Nephron progenitor cell (in vitro differentiated cells): ENCODE measurements at regions not wholly inside any gene's neighbourhood (a gene's known extent, or its start where the extent isn't known, plus 50 kb on each side); places are given as distances from the start of the nearest gene placed in this dataset.

ENCODE experiments used
- DNase-seq: peaks from one replicate; pipeline ENCODE4 v3.0.0; 2021
- H3K27ac Mint-ChIP-seq: 2 replicates; pipeline ENCODE4 v1.8.0; 2021; ENCODE audit warnings: mild to moderate bottlenecking, moderate library complexity, mixed read lengths
- H3K27me3 Mint-ChIP-seq: 2 replicates; pipeline ENCODE4 v1.8.0; 2021; ENCODE audit warnings: mild to moderate bottlenecking, low read depth, mixed read lengths; ENCODE audit not compliant: poor library complexity
- H3K36me3 Mint-ChIP-seq: 2 replicates; pipeline ENCODE4 v1.8.0; 2021; ENCODE audit warnings: low read depth, mixed read lengths
- H3K4me1 Mint-ChIP-seq: 2 replicates; pipeline ENCODE4 v1.8.0; 2021; ENCODE audit warnings: mixed read lengths
- H3K4me3 Mint-ChIP-seq: 2 replicates; pipeline ENCODE4 v1.8.0; 2021; ENCODE audit warnings: mild to moderate bottlenecking, moderate library complexity, mixed read lengths
- H3K9me3 Mint-ChIP-seq: 2 replicates; pipeline ENCODE4 v1.8.0; 2021; ENCODE audit warnings: mild to moderate bottlenecking, moderate library complexity, mixed read lengths
- TF ChIP-seq, protein P1 (sequence below): fragments of 200-600 bp; sonication (generic); IDR thresholded peaks from 2 replicates; pipeline ENCODE4 v1.5.0; 2021; ENCODE audit warnings: antibody characterized with exemption

DNA sequence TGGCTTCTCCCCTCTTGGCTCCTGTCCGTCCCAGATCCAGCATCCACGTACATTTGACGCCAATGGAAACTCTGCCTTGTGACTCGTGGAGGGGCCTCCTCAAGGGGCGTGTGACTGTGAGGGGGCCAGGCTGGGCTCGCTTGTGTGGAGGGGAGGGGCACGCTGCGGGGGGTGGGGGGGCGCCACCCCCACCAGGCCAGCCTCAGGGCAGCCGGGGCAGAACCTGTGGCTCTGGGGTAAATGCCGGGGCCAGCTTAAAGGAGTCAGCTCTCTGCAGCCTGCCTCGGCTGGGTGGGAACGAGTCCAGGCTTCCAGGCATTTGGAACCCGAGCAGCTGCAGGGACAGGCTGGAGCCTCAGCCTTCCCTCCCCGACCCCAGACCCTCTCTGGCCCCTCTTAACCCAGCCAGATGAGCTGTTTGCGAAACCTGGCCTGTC lies 94.1 kb downstream of the SIK1 start:
- Mint-ChIP-seq H3K36me3 (no peaks in the 10 kb centered on the region), H3K4me3 (no peak overlapping the region), H3K4me1 (peaks cover 44% of the 10 kb centered on the region), H3K27ac (no peak overlapping the region), H3K27me3 (peaks cover 19% of the 10 kb centered on the region), H3K9me3 (peaks cover 27% of the 10 kb centered on the region)
- TF ChIP-seq, protein P1, sequence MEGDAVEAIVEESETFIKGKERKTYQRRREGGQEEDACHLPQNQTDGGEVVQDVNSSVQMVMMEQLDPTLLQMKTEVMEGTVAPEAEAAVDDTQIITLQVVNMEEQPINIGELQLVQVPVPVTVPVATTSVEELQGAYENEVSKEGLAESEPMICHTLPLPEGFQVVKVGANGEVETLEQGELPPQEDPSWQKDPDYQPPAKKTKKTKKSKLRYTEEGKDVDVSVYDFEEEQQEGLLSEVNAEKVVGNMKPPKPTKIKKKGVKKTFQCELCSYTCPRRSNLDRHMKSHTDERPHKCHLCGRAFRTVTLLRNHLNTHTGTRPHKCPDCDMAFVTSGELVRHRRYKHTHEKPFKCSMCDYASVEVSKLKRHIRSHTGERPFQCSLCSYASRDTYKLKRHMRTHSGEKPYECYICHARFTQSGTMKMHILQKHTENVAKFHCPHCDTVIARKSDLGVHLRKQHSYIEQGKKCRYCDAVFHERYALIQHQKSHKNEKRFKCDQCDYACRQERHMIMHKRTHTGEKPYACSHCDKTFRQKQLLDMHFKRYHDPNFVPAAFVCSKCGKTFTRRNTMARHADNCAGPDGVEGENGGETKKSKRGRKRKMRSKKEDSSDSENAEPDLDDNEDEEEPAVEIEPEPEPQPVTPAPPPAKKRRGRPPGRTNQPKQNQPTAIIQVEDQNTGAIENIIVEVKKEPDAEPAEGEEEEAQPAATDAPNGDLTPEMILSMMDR = no peak
- DNase-seq = no peak

DNA sequence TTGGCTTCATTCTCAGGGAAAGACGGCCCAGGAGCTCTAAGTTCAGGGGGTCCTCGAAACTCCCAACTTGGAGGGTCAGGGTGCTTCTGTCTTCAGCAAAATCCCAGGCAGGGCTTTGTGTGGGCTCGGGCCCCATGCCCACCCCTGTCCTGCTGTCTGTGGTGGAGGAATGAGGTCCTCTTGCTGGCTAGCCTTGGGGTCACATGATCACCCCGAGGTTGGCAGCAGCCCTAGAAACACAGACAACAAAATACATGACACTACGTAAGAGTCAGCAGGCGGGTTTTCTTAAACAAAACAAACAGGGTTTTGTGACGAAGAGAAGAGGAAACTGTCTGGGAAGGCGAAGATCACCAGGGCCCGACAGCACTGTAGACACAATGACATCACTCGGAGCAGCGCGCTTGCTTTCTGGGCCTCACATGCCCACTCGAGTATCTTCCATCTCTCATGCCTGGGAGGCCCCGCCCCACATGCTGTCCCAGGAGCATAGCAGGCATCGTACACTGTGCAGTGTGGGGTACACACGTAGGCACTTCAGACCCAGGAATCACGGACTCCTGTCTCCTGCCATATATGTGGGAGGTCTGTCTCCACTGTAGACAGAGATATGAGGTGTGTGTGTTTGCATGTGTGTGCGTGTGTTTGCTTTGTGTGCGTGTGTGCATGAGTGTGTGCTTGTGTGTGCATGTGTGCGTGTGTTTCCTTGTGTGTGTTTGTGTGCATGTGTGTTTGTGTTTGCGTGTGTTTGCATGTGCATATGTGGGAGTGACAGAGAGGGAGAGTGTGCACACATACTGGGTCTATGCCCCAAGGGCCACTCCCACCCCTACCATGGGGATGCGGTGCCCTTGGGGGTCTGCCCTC lies 94.7 kb downstream of the SIK1 start:
- DNase-seq = no peak
- Mint-ChIP-seq H3K36me3 (no peaks in the 10 kb centered on the region), H3K27me3 (peaks cover 19% of the 10 kb centered on the region), H3K4me1 (peaks cover 45% of the 10 kb centered on the region), H3K9me3 (peaks cover 20% of the 10 kb centered on the region), H3K27ac (no peak overlapping the region), H3K4me3 (no peak overlapping the region)
- TF ChIP-seq, protein P1 = no peak

DNA sequence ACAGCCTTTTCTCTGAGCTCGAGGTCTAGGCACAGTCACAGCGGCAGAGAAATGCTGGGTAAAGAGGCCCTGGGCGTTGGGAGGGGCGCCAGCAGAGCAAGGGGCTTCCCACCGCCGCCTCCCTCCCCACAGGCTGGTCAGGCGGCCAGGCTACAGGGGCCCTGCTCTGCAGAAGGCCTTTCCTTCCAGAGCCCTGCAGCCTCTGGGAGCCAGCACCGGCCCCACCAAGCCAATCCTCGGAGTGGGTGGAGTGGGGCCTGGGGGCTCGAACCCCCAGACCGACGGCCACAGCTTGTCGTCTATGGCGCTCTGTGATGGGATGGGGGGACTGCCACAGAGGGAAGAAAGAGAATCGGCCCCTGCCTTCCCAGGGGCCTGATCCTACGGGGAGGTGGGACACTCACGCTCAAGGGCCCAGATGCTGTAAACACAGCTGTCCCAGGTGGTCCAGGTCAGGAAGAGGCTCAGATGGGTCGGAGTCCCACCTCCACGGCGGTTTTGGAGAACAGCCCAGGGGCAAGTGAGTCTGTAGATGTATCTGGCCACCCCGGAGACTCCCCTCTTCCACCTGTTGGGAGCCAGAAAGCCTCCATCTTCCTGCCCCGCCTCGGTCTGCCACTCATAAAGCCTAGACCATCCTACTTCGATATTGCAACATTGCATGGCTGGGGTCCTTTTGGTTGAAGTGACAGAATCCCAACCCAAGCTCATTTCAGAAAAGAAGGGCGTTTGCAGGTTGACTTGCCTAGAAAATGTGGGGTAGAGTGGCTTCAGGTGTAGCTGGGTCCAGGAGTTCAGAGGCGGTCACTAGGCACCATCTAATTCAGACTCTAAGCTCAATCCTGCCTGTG lies 95.6 kb downstream of the SIK1 start:
- Mint-ChIP-seq H3K9me3 (peaks cover 14% of the 10 kb centered on the region), H3K27me3 (peaks cover 18% of the 10 kb centered on the region), H3K4me1 (peaks cover 52% of the 10 kb centered on the region), H3K36me3 (no peaks in the 10 kb centered on the region), H3K4me3 (no peak overlapping the region), H3K27ac (peak overlapping the region; percentile 48)
- no peak for DNase-seq
- TF ChIP-seq, protein P1 = no peak

DNA sequence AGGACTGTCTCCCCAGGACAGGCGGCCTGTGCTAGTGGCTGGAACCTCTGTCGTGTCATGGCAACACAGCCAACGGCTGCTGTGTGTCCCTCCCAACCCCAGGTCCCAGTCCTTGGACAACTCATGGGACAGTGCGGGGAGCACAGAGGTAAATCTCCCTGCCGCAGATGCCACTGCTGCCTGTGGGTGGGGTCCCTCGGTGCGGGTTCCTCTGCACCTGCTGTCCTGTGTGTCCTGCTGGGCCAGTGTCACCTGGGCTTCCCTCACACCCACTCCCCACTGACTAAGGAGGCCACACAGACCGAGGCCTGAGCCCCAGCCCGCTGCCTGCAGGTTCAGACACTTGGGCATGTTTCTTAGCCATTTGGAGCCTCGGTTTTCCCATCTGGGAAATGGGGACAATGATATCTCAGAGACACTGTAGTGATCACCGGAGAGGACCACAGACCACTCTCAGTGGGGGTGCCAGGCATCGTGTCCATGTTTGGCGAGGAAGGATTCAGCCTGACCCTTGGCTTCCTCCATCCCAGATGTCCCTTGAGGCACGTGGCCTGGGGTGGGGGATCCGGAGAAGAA lies 96.5 kb downstream of the SIK1 start:
- Mint-ChIP-seq H3K27me3 (peaks cover 19% of the 10 kb centered on the region), H3K9me3 (peaks cover 5% of the 10 kb centered on the region), H3K27ac (no peak overlapping the region), H3K36me3 (no peaks in the 10 kb centered on the region), H3K4me3 (no peak overlapping the region), H3K4me1 (peaks cover 57% of the 10 kb centered on the region)
- DNase-seq = no peak
- TF ChIP-seq, protein P1 = no peak

DNA sequence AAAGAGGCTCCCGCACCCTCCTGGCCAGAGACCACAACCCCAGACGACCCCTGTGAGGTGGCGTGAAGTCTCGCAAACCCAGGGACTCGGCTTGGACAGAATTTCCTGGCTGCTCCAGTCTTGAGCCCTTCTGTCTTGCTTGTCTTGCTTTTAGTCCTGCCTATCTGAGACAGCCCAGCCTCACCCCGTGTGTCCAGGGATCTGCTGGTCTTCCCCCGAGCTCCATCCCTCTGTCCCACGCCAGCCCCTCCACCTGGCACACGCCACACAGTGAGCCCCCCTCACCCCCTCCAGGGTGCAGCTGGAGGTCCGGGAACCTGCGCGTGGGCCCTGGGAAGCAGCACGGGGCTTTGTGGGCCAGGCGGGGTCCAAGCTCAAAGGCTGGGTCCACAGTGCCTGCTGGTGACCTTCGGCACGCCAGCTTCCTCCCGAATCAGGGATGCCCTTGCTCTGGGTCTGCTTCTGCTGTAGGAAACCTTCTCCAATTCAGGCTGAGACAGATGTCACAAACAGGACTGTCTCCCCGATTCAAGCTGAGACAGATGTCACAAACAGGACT lies 97.1 kb downstream of the SIK1 start:
- no peak for DNase-seq
- TF ChIP-seq, protein P1 = no peak
- H3K27ac Mint-ChIP-seq = no peak overlapping the region
- H3K4me1 Mint-ChIP-seq = peaks cover 57% of the 10 kb centered on the region
- no peak overlapping the region for H3K4me3 Mint-ChIP-seq
- no peaks in the 10 kb centered on the region for H3K36me3 Mint-ChIP-seq
- peaks cover 3% of the 10 kb centered on the region for H3K9me3 Mint-ChIP-seq
- peaks cover 19% of the 10 kb centered on the region for H3K27me3 Mint-ChIP-seq
